IPS DF 4.7 (cell line): ENCODE measurements at regions not wholly inside any gene's neighbourhood (a gene's known extent, or its start where the extent isn't known, plus 50 kb on each side); places are given as distances from the start of the nearest gene placed in this dataset.
"Not testable (repeated sequence)": the region's sequence is repeated elsewhere in the genome, so short reads cannot be mapped to it uniquely, and the experiment has no call there.

ENCODE experiments used
- DNase-seq: peaks from one replicate; pipeline ENCODE4 v3.0.0-alpha.2; 2013; ENCODE audit warnings: low spot score; ENCODE audit errors: extremely low read depth

- DNase-seq = no peak
These were observed 114.3 kb downstream of the MPP7 start for GRCh38 chr10:28188526-28188925.

GRCh38 chr10:28186887-28187578, 115.8 kb downstream of the MPP7 start:
- no peak for DNase-seq

GRCh38 chr10:28186461-28186860, 116.4 kb downstream of the MPP7 start:
- no peak for DNase-seq

GRCh38 chr10:28184810-28185209, 118.1 kb downstream of the MPP7 start:
- DNase-seq = no peak

GRCh38 chr10:28181478-28182096, 121.3 kb downstream of the MPP7 start:
- no peak for DNase-seq

- DNase-seq = no peak
These were observed 122.2 kb downstream of the MPP7 start for GRCh38 chr10:28180654-28181053.

- DNase-seq = no peak
These were observed 123.1 kb downstream of the MPP7 start for GRCh38 chr10:28179743-28180099.

- peak; percentile 44 for DNase-seq
These were observed 123.7 kb downstream of the MPP7 start for GRCh38 chr10:28179006-28179742.

- DNase-seq = no peak
These were observed 124.8 kb downstream of the MPP7 start for GRCh38 chr10:28177944-28178637.

GRCh38 chr10:28176498-28176897, 126.4 kb downstream of the MPP7 start:
- DNase-seq = not testable (repeated sequence)

GRCh38 chr10:28172223-28172610, 130.6 kb downstream of the MPP7 start:
- no peak for DNase-seq

- no peak for DNase-seq
These were observed 131.2 kb downstream of the MPP7 start for GRCh38 chr10:28171468-28172222.

- no peak for DNase-seq
These were observed 133.3 kb downstream of the MPP7 start for GRCh38 chr10:28169525-28169924.

- no peak for DNase-seq
These were observed 141.9 kb downstream of the MPP7 start for GRCh38 chr10:28160866-28161405.

GRCh38 chr10:28157379-28157778, 145.5 kb downstream of the MPP7 start:
- no peak for DNase-seq

- DNase-seq = no peak
These were observed 147.1 kb downstream of the MPP7 start for GRCh38 chr10:28155726-28156125.

- DNase-seq = no peak
These were observed 151.2 kb downstream of the MPP7 start for GRCh38 chr10:28151636-28152035.

- no peak for DNase-seq
These were observed 150.9 kb upstream of the ODAD2 start for GRCh38 chr10:28149746-28150145.

- no peak for DNase-seq
These were observed 148.8 kb upstream of the ODAD2 start for GRCh38 chr10:28147706-28148105.

GRCh38 chr10:28139138-28139537, 140.3 kb upstream of the ODAD2 start:
- DNase-seq = no peak
